ENCODE measurements at regions not wholly inside any gene's neighbourhood (a gene's known extent, or its start where the extent isn't known, plus 50 kb on each side); places are given as distances from the start of the nearest gene placed in this dataset.
"Not testable (repeated sequence)": the region's sequence is repeated elsewhere in the genome, so short reads cannot be mapped to it uniquely, and the experiment has no call there.

DNA sequence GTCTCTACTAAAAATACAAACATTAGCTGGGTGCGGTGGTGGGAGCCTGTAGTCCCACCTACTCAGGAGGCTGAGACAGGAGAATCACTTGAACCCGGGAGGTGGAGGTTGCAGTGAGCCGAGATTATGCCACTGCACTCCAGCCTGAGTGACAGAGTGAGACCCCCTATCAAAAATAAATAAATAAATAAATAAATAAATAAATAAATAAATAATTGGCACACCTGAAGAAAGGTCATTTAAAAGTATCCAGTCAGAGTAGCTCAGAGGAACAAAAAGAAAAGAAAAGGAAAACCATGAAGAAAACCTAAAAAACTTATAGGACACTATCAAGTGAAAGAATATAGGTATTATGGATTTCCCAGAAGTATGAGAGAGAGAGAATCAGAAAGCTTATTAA lies 330.1 kb upstream of the AR start:
- not testable (repeated sequence) for DNase-seq

- no peak for DNase-seq
Observed at GRCh38 chrX:67207912-67208311, 335.9 kb upstream of the AR start.

DNA sequence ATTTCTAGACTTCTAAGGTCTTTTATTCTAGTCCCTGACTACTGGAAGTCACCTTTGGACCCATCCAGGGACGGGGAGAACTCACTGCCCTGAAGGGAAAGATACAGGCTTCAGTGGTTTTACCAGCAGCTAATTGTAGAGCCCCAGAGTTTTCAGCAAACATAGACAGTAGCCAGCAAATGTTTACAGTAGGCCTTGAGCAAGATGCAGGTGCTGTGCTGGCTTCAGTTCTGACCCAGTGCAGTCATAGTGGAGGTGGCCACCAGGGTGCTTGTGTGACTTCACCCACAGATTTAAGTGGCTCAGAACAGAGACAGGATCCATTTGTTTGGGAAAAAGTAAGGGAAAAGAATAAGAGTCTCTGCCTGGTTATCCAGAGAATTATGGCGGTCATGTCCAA lies 384.4 kb upstream of the AR start:
- DNase-seq: no peak

DNA sequence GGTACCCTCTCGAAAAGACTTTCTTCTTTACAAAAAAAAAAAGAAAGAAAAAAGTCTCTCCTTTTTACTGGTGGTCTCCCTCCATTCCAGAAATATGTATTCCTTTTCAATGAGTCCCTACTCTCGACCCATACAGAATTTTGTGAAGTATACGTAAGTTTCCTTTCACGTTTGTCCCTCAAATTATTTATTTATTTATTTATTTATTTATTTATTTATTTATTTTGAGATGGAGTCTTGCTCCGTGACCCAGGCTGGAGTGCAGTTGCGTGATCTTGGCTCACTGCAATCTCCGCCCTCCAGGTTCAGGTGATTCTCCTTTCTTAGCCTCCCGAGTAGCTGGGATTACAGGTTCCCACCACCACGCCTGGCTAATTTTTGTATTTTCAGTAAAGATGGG lies 429.2 kb upstream of the AR start:
- DNase-seq: no peak

DNA sequence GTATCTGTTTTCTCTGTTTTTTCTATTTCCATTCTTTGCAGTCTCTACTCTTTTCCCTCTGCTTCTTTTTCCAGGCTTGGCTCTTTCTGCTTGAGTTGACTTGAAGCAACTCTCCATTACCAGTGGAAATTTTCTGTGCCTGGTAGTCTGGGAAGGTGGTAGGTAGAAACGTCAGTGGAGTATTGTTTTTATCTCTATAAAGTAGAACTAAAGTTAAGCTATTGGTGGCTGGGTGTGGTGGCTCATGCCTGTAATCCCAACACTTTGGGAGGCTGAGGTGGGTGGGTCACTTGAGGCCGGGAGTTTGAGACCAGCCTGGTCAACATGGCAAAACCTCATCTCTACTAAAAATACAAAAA lies 438.1 kb upstream of the AR start:
- DNase-seq: no peak

DNA sequence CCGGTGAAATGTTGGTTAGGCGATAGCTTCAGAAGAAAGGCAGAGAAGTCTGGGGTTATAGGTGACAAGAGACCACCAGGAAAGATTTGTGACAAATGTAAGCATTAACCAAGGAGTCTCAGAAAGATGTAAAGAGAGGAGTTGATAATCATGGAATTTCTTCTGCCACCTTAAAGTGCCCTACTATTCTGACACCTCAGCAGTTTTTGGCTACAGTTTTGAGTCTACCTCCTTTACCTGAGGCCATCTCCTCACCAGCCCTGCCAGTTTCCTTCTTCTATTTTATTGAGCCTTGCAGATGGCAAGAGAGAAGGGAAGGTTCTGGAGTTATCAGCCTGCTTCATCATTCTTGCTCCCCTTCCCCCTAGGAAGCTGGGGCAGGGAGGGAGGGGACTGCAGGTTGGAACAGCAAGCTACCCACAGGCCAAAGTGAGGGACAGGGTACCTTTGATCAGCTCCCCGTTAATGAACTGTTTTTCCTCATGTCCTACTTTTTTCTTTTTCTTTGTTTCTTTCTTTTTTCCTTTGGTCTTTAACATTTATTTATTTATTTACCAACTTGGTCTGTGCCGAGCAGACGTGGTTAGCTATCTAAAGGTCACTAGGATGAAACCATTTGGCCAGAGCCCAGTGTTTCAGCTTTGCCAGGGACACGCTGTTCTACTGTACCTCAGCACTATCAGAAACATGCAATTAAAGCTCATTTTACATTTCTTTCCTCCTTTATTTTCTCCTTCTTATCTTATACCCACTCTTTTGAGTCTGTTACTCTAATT lies 438.7 kb upstream of the AR start:
- no peak for DNase-seq

DNA sequence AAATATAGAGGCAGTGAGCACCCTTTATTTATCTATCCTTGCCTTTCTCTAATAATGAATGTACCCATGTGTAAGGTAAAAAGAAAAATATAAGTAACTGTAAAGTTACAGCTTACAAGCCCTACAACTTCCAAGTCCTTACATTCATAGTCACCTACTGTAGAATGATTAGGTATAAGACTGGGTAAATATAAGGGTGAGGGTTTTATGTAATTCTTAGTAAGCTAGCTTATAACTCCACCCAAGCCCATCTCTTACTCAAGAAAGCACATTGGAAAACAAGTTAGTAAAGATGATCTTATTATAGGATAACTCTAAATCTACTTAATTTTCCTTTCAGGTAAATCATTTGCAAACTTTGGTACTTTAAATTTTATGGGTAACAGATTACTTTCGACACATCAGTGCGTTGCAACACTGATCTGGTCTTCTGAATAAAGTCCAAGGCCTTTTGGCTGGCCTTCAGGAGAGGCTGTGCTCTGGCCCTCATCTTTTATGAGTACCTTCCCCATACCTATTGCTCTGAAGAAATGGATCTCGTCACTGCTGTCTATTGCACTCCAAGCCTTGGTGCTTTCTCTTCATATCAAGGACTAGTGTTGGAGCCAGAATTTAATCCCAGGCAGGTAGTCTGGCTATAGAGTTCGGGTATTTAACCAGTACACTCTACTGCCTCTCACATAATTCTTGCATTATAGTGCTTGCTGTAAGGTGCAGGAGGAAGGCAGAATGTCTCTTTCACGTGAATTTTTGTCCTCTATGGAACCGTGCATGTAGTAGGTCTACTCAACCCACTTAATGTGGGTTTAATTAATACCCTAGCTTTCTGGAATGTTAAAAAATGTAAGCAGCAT lies 443.6 kb upstream of the AR start:
- no peak for DNase-seq

- DNase-seq: no peak
Observed at GRCh38 chrX:67094061-67094460, 449.8 kb upstream of the AR start.

- no peak for DNase-seq
Observed at GRCh38 chrX:67050760-67051159, 411.9 kb upstream of the EDA2R start.

GRCh38 chrX:67044866-67045265 lies 406.0 kb upstream of the EDA2R start:
- no peak for DNase-seq

DNA sequence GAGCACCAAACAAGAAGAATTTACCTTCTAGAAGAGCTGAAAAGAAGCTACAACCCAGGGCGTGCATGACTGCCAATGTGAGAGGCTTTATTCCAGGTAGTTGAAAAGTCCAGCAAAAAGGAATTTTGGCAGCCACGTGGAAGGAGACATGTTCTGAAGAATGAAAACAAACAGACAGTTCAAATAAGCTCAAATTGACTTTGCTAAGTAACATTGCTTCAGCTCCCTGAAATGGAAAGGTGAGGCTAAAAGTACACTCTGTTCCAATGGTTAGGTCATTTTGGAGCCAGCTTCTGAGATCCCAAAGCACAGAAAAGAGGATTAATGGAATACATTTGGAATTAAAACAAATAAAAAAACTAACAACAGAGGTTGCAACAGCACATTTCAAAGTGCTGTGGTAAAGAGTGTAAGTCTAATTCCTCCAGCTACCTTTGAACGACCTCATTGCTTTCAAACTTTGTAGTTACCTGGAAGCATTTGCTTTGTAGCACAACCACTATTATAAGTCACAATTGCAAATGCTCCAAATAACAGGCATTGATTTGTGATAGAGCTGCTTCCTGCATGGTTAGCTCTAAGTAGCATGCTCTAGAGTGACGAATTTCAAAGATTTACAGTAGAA lies 405.3 kb upstream of the EDA2R start:
- DNase-seq: no peak

GRCh38 chrX:67004451-67004850 lies 365.6 kb upstream of the EDA2R start:
- no peak for DNase-seq

- no peak for DNase-seq
Observed at GRCh38 chrX:66994729-66995128, 355.9 kb upstream of the EDA2R start.

DNA sequence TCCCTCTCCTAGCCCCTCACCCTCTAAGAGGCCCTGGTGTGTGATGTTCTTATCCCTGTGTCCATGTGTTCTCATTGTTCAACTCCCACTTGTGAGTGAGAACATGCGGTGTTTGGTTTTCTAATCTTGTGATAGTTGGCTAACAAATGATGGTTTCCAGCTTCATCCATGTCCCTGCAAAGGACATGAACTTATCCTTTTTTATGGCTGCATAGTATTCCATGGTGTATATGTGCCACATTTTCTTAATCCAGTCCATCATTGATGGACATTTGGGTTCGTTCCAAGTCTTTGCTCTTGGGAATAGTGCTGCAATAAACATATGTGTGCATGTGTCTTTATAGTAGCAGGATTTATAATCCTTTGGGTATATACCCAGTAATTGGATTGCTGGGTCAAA lies 353.2 kb upstream of the EDA2R start:
- DNase-seq: not testable (repeated sequence)

GRCh38 chrX:66988331-66988730 lies 349.5 kb upstream of the EDA2R start:
- DNase-seq: no peak

- DNase-seq: no peak
Observed at GRCh38 chrX:66961665-66962064, 322.8 kb upstream of the EDA2R start.

DNA sequence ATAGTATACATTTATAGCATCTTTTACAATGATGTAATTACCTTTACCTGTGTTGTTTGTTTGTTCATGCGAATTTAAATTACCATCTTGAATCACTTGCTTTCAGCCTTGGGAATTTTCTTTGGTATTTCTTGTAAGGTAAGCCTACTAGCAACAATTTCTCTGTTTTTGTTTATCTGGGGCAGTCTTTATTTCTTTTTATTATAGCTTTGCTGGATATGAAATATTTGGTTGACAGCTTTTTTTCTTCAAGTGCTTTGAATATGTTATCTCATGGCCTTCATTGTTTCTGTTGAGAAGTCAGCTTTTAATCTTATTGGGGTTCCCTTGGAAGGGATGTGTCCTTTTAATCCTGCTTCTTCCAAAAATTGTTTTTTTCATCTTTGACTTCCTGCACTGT lies 292.8 kb upstream of the EDA2R start:
- DNase-seq: no peak

DNA sequence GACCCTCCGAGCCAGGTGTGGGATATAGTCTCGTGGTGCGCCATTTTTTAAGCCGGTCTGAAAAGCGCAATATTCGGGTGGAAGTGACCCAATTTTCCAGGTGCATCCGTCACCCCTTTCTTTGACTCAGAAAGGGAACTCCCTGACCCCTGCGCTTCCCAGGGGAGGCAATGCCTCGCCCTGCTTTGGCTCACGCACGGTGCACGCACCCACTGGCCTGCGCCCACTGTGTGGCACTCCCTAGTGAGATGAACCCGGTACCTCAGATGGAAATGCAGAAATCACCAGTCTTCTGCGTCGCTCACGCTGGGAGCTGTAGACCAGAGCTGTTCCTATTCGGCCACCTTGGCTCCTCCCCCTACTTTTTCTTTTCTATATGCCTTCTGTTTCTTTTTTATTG lies 291.6 kb upstream of the EDA2R start:
- DNase-seq: not testable (repeated sequence)

DNA sequence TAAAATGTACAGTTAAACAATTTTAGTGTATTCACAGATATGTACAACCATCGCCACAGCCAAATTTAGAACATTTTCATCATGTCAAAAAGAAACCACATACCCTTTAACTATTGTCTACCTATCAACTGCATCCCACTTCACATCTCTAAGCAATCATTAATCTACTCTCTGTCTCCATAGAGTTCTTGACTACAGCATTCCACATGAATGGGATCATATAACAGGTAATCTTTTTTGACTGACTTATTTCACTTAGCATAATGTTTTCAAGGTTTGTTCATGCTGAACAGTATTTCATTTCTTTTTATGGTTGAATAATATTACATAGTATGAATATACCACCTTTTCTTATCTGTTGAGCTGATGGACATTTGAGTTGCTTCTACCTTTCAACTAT lies 281.4 kb upstream of the EDA2R start:
- DNase-seq: no peak

DNA sequence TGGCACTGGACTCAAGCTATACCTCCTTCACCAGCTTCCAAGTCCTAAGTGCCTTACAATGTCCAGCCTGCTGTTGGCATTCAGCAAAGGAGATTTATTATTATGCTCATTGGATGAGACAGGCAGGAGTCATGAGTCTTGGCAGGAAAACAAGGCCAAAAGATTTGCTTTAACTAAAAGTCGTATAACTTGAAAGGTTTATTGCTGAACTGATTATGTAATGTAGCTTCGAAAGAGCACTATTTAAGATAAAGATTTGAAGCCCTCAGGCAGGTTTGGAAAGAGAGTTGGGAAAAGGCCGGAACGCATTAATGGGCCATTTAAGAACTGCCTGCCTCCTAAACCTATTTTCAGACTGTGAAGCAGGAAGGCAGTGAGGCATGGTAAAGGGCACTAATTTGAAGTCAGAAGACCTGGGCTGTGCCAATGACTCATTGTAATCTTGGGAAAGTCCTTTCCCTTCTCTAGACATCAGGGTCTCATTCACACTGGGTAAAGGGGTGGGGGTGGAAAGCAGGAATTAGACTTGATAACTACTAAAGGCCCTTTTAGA lies 280.5 kb upstream of the EDA2R start:
- DNase-seq: no peak

DNA sequence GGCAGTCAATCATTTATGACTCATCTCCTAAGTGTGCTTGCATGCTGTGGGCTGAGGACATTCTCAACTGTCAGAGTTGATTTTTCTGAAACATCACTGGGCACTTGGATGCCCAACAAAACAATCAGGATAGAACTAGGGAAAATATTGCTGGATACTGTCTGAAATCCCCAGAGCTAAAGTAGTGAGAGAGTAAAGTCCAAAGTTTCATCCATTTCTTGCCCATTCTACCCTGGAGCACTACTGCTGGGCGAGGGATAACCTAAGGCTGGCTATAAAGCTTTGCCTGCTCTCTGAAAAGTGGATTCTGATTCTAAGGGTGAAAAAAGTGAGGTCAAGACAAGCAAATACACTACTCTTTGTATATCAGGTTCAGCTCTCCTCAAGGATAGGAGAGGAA lies 279.6 kb upstream of the EDA2R start:
- DNase-seq: no peak

DNA sequence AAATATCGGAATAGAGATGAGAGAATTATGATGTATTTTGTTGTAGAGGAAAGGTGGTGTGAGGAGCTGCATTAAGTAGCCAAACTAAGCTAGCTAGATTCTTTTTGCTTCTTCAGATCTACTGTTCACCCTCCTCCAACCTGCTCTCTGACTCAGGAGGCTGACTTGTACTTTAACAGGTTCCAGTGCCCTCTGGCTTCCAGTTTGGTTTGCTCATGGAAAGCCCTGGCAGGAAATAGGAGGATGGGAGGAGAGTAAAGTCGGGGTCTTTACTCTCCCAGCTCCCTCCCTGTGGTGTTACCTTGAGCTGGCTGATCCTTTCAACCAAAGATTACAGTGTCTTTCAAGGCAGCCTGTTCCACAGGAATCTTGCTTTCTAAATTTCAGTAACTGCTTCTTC lies 277.0 kb upstream of the EDA2R start:
- no peak for DNase-seq

DNA sequence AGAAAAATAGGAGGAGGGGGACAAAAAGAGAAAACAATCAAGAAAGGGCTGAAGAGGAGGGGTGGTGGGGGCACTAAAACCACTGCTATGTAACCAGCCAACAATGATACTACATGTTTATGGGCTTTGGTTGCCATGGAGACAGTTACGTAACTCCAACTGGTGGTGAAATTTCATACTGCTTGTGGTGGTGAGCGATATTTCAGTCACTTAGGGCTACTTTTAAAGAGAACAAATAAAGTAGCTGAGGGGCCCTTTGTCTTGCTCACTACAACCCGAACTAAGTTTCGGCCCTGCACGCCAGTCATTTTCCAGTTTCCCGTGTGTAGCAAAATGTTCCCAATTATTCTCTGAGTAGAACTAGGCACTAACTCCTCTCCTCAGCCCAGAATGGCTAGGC lies 275.2 kb upstream of the EDA2R start:
- DNase-seq: peak in 1 of 2 donors; percentile 11

DNA sequence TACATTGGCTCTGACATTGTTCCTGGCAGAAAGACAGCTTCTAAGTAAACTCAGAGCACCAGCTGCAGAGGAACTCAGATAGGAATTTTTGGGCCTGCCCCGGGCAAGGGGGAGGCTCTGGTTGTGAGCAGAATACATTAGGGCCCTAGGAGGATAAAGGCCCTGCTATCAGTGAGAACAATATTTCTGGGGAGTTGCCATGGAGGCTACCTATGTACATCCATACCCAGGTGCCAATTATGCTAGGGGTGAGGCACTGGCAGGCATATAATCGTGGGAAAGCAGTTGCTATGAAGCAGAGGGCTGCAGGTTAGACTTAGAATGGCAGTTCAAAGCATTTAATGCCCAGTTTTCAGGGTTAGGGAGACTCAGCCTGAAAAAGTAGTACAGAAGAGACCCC lies 273.5 kb upstream of the EDA2R start:
- DNase-seq: no peak
